Ecto neural progenitor cell (in vitro differentiated cells): ENCODE measurements at regions not wholly inside any gene's neighbourhood (a gene's known extent, or its start where the extent isn't known, plus 50 kb on each side); places are given as distances from the start of the nearest gene placed in this dataset.
"Not testable (repeated sequence)": the region's sequence is repeated elsewhere in the genome, so short reads cannot be mapped to it uniquely, and the experiment has no call there.

ENCODE experiments used
- DNase-seq: peaks from one replicate; pipeline ENCODE4 v3.0.0-alpha.2; 2018; ENCODE audit warnings: low spot score

GRCh38 chr19:30871979-30872378 is 477.3 kb downstream of the TSHZ3 start:
- DNase-seq: peak; percentile 15

- no peak for DNase-seq
Measured at GRCh38 chr19:30870876-30871275, 478.4 kb downstream of the TSHZ3 start.

GRCh38 chr19:30865511-30865910 is 483.7 kb downstream of the TSHZ3 start:
- DNase-seq: no peak

GRCh38 chr19:30864391-30865215 is 484.6 kb downstream of the TSHZ3 start:
- DNase-seq: no peak

GRCh38 chr19:30862876-30863275 is 486.4 kb downstream of the TSHZ3 start:
- peak; percentile 14 for DNase-seq

DNA sequence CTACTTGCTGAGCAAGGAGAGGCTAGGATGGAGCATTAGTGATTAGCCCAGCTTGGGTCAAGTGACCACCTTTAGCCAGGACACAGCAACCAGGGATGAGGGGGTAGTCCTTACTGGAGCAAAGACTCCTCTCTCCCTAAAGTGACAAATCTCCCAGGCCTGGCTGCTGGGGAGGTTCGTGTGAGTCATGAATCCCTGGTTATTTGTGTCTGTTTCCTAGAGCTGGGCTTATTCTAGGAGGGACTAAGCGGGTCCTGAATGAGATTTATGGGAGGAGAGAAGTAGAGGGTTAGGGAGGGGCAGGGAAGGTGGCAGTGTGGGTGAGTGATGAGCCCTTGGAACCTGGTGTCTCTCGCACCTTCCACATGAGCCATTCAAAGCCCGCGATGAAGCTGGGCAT is 487.3 kb downstream of the TSHZ3 start:
- peak; percentile 16 for DNase-seq

GRCh38 chr19:30857966-30858490 is 485.8 kb downstream of the ZNF536 start:
- peak; percentile 36 for DNase-seq

- DNase-seq: peak; percentile 35
Measured at GRCh38 chr19:30857388-30857787, 485.2 kb downstream of the ZNF536 start.

DNA sequence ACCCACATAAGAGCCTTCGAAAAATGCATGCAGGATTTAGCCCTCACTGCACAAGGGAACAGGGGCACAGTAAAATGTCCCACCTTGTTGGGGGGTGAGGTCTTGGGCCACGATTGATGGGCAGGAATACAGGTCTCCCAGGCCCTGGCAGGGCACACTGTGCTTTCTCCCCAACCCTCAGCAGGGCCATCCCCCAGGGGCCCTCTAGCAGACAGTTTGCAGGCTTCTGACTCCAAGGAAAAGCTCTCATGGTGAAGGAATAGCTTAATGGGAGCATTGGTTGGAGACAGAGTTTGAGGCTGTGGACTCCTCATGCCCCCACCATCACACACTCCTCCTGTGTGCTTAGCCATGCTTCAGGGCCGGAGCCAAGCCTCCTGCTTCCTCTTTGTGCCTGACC is 484.6 kb downstream of the ZNF536 start:
- DNase-seq: peak; percentile 16

GRCh38 chr19:30856376-30856775 is 484.2 kb downstream of the ZNF536 start:
- peak; percentile 31 for DNase-seq

DNA sequence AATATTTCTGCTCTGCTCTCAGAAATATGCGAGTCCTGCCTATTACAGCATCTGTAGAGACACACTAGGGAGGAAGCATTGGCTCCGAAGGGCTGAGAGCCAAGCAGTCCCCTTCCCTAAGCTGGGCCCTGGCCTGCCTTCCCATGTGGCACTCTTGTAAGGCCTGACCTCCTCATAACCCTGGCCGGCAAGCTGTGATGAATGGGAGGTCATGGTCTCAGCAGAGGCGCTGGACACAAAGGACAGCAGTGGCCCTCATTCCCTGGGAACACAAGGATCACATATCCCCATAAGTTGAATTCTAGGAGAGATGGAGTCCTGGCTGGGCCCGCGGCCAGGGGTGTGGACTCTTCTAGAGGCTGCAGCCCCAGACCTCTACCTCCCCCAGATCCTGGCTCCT is 483.3 kb downstream of the ZNF536 start:
- DNase-seq: peak; percentile 28

- DNase-seq: peak; percentile 18
Measured at GRCh38 chr19:30854661-30855060, 482.5 kb downstream of the ZNF536 start.

GRCh38 chr19:30854207-30854606 is 482.0 kb downstream of the ZNF536 start:
- peak; percentile 13 for DNase-seq

DNA sequence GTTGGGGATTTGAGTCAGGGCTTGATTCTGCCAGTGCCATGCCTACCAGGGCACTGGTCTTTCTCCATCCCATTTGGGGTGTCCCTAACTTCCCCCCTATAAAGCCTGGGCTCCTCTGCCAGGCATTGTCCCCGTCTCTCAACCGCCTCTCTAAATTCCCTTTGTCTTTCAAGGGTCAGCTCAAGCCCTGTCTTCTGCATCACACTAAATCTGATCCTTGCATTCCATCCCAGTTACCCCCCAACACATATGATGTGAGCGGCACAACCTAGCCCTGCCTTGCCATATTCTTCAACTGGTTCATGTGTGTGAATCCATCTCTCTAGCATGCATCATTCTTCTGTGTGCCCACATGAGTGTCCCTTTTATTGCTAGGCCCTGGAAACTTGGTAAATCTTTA is 480.9 kb downstream of the ZNF536 start:
- DNase-seq: no peak

GRCh38 chr19:30852168-30852567 is 480.0 kb downstream of the ZNF536 start:
- DNase-seq: peak; percentile 26

GRCh38 chr19:30851646-30852045 is 479.5 kb downstream of the ZNF536 start:
- peak; percentile 21 for DNase-seq

DNA sequence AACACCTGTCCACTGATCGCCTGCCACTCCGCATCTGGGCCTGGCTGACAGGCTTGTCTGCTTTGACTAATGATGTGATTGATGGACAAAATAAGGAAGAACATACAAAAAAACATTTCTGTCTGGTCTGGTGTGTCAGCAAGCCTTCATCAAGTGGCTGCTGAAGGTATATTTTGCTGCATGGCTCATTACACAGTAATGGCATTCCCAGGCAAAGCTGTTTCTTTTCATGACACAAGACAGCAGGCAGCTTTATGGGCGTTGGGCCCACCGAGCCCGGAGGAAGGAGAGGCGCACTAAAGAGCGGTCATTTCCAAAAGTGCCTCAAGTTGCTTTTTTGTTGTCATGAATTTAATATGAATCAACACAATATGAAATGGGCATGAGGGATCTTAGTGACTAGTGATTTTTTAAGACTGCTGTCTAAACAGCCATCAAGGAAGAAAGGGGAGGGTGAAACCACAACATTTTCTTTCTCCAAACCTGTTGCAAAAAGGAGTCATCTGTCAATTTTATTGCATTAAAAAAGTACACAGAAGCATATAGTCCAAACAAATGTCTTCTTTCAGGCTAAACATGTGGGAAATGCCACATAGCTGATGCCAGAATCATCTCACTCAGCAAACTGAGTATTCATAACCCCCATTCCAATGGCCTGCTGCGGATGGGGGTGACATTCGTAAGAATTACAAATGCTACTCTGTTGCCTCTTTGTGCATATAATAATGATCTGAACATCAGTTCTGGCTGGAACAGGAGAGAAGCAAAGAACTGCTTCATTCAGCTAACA is 476.6 kb downstream of the ZNF536 start:
- no peak for DNase-seq

DNA sequence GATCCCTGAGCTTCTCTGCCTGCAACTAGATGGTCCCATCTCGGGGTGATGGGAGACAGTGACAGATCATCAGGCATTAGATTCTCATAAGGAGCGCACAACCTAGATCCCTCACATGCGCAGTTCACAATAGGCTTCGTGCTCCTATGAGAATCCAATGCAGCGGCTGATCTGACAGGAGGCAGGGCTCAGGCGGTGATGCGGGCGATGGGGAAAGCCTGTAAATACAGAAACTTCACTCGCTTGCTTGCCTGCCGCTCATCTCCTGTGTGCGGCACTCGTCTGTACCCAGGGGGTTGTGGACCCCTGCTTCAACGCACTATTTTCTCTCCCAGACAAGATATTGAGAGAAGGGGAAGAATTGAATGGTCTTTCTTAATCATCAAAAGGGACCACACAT is 473.9 kb downstream of the ZNF536 start:
- DNase-seq: no peak

DNA sequence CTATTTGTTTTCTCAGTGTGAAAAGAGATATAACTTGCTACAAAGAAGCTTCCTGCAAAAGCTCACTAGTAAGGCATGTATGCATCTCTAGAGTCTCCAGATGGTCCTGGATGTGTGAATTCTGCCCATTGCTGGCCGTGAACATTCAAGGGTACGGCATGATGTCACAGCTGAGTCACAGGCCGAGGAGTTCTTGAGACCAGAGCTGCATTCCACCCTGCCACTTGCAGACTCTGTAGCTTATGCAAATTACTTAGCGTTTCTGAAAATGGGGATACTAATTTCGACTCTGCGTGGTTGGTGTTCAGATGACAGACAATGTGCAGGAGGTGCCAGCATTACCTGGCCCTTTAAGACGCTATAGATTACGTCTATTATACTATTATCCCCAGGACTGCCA is 470.7 kb downstream of the ZNF536 start:
- DNase-seq: peak; percentile 19

DNA sequence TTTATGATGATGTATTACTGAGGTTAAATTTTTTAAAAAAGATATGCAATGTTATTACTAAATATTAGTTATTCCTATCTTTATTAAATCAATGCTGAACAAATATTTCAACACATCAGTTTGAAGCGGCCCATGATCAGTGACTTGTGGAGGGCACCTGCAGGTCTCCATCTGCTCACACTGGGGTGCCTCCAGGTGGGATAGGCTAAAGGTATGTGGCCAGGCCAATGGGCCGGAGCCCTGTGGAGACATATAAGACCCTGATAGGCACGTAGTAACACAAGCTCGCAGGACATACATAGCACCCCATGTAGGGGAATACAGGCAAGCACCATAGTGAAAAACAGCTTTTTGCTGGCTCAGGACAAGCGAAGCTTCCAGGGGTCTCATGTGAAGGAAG is 469.8 kb downstream of the ZNF536 start:
- DNase-seq: peak; percentile 21

GRCh38 chr19:30830875-30831274 is 458.7 kb downstream of the ZNF536 start:
- no peak for DNase-seq

- not testable (repeated sequence) for DNase-seq
Measured at GRCh38 chr19:30825505-30825904, 453.3 kb downstream of the ZNF536 start.

- no peak for DNase-seq
Measured at GRCh38 chr19:30824809-30825208, 452.6 kb downstream of the ZNF536 start.
